Esophagus muscularis mucosa (tissue), 4 donors: ENCODE measurements at regions not wholly inside any gene's neighbourhood (a gene's known extent, or its start where the extent isn't known, plus 50 kb on each side); places are given as distances from the start of the nearest gene placed in this dataset.

Experiments
- DNase-seq: peaks from one replicate; pipeline ENCODE4 v3.0.0-alpha.2; 2017; ENCODE audit errors: extremely low spot score
- H3K27ac ChIP-seq, 4 donors: fragments of 200-600 bp; sonication (generic); replicated peaks in 1 of 4; 1 replicate in 3 of 4; 2 replicates in 1 of 4; pipeline ENCODE4 v1.5.1; 2016 to 2019; ENCODE audit warnings: mild to moderate bottlenecking in 1 of 4
- H3K27me3 ChIP-seq, 4 donors: fragments of 200-600 bp; sonication (generic); one replicate each; pipeline versions ENCODE4 v1.5.1 to v1.6.0; 2016 to 2019
- H3K36me3 ChIP-seq, 4 donors: fragments of 200-600 bp; sonication (generic); one replicate each; pipeline ENCODE4 v1.5.1; 2016 to 2019
- H3K4me1 ChIP-seq, 4 donors: fragments of 200-600 bp; sonication (generic); one replicate each; pipeline ENCODE4 v1.5.1; 2016 to 2019
- H3K4me3 ChIP-seq, 4 donors: fragments of 200-600 bp; sonication (generic); 1 replicate in 2 of 4; 2 replicates in 2 of 4; pipeline ENCODE4 v1.5.1; 2016 to 2019; ENCODE audit warnings: mild to moderate bottlenecking in 4 of 4, moderate library complexity in 1 of 4
- H3K9me3 ChIP-seq, 4 donors: fragments of 200-600 bp; sonication (generic); 1 replicate in 3 of 4; 2 replicates in 1 of 4; pipeline ENCODE4 v1.5.1; 2016 to 2019
- EP300 ChIP-seq: sonication (generic); formaldehyde crosslinking; IDR thresholded peaks from one replicate; pipeline ENCODE4 v1.6.1; 2017; ENCODE audit warnings: antibody characterized with exemption
- POLR2A ChIP-seq: fragments of 450-650 bp; IDR thresholded peaks from one replicate; pipeline ENCODE4 v1.6.1; 2017; ENCODE audit warnings: antibody characterized with exemption, moderate library complexity, mild to moderate bottlenecking, low read depth
- POLR2AphosphoS5 ChIP-seq, 2 donors: sonication (generic); formaldehyde crosslinking; IDR thresholded peaks; one replicate each; pipeline ENCODE4 v1.6.1; 2017; ENCODE audit warnings: antibody characterized with exemption in 2 of 2
- WGBS: methylation state at CpG from one replicate; pipeline ENCODE4 v1.1.5; 2018; 5-methylcytosine and 5-hydroxymethylcytosine counted together
- intact Hi-C: fragments of 100-400 bp; cut with DNase I; formaldehyde crosslinking; loops from one replicate; pipeline ENCODE4 v1.15.1; 2023
- TF ChIP-seq, protein P1 (sequence below), 3 experiments: fragments of 200-600 bp in 2 of 3; fragments of 450-650 bp in 1 of 3; sonication (generic) in 2 of 3; IDR thresholded peaks; one replicate each; pipeline ENCODE4 v1.5.1; 2017 to 2019; ENCODE audit warnings: antibody characterized with exemption in 3 of 3, mild to moderate bottlenecking in 2 of 3, moderate library complexity in 1 of 3

DNA sequence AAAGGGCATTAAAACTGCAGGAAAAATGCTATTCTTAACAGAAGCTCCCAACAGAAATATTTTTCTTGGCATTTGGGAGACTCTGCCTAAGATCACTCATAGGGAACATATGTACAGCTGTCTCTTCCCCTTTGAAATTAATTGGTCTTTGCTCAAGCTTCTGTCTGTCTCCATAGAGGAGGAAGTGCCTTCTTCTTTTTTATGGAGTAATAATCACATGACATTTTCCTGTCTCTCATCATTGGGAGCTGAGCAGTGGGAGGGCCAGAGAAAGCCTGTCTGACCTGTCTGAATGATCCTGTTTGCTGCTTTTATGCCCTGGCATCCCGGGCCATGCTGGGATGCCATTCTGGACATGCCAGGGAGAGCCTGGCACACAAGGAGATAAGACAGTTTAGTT is 145.6 kb downstream of the AQP4 start:
- DNase-seq, result peak; percentile 47
- H3K36me3 ChIP-seq, result no peaks in the 10 kb centered on the region
- H3K27ac ChIP-seq, result no peak overlapping the region
- H3K4me1 ChIP-seq, result no peaks in the 10 kb centered on the region
- WGBS, result 89% methylated on average over 1 of the region's 1 CpG
- H3K27me3 ChIP-seq, result peaks cover 0 to 3% (median 0%) of the 10 kb centered on the region in 4 donors
- intact Hi-C loops, result no loop called here
- no peaks in the 10 kb centered on the region for H3K9me3 ChIP-seq
- TF ChIP-seq POLR2AphosphoS5 (IDR thresholded peaks at IDR 0.05) (no peak), EP300 (no peak), POLR2A (no peak)
- TF ChIP-seq, protein P1, sequence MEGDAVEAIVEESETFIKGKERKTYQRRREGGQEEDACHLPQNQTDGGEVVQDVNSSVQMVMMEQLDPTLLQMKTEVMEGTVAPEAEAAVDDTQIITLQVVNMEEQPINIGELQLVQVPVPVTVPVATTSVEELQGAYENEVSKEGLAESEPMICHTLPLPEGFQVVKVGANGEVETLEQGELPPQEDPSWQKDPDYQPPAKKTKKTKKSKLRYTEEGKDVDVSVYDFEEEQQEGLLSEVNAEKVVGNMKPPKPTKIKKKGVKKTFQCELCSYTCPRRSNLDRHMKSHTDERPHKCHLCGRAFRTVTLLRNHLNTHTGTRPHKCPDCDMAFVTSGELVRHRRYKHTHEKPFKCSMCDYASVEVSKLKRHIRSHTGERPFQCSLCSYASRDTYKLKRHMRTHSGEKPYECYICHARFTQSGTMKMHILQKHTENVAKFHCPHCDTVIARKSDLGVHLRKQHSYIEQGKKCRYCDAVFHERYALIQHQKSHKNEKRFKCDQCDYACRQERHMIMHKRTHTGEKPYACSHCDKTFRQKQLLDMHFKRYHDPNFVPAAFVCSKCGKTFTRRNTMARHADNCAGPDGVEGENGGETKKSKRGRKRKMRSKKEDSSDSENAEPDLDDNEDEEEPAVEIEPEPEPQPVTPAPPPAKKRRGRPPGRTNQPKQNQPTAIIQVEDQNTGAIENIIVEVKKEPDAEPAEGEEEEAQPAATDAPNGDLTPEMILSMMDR (IDR thresholded peaks at IDR 0.05), result no peak
- H3K4me3 ChIP-seq, result no peak overlapping the region

DNA sequence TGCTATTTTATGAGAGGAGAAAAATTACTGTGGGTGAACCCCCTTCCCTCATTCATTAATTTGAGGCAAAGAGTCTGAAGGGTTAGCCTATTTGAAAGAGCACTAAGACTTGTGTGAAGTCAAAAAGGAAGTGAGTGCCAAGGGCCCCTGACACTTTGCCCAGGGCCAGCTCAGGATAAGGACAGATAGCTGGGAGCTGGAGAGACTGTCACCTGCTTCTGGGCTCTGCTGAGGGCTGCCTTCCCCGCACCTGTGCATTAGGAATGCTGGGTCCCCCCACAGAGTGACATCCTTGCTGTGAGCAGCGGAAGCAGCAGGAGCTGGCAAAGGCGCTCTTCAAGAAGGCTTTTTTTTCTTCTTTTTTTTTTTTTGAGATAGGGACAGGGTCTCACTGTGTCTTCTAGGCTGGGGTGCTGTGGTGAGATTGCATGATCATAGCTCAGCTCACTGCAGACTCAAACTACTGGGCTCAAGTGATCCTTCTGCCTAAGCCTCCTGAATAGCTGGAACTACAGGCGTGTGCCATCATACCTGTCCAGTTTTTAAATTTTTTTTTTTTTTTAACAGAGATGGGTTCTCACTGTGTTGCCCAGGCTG is 148.3 kb downstream of the AQP4 start:
- peak; percentile 39 for DNase-seq
- H3K9me3 ChIP-seq, result no peaks in the 10 kb centered on the region
- no peak overlapping the region for H3K27ac ChIP-seq
- peaks cover 0 to 3% (median 0%) of the 10 kb centered on the region in 4 donors for H3K27me3 ChIP-seq
- H3K4me3 ChIP-seq, result no peak overlapping the region
- 77% methylated on average over 4 of the region's 4 CpGs for WGBS
- no peaks in the 10 kb centered on the region for H3K4me1 ChIP-seq
- intact Hi-C loops, result no loop called here
- no peaks in the 10 kb centered on the region for H3K36me3 ChIP-seq
- TF ChIP-seq POLR2A (no peak), EP300 (no peak), POLR2AphosphoS5 (IDR thresholded peaks at IDR 0.05) (no peak)
- TF ChIP-seq, protein P1 (IDR thresholded peaks at IDR 0.05), result no peak

DNA sequence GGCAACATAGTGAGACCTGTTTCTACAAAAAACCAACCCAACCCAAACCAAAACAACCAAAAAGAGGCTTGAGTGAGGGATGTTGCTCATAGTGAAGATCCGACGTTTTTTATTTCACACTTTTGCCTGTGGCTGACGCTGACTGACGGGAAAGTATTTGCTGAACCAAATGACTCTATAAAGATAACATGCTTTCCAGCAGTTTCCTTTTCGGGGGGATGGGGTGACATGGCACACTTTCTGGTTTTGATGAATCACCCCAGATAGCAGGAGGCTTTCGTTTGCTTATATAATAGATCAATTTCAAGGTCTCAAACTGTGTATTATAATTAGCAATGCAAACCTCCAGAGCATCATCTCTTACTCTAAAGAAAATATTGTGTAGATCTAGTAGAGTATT is 150.8 kb downstream of the AQP4 start:
- WGBS, result 69% methylated on average over 6 of the region's 6 CpGs
- intact Hi-C loops, result no loop called here

DNA sequence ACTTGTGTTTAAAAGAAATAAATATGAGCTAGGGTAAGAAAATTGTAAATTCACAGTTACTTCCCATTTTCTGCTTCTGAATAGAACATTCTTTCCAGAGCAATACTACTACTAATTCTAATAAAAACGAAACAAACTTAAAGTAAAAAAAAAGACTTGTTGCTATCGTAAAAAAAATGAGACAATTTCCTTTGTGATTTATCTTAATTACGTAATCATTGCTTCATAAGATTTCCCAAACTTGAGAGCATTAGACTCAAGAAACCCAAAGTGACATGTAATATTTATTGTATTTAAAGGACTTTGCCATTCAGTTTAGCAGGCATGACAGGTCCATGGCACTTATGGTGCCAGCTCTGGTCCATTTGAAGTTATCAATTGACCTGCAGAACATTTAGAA is 153.8 kb downstream of the AQP4 start:
- no peaks in the 10 kb centered on the region for H3K36me3 ChIP-seq
- no peak overlapping the region for H3K27ac ChIP-seq
- no peak for TF ChIP-seq POLR2A
- H3K9me3 ChIP-seq, result no peaks in the 10 kb centered on the region
- no peak overlapping the region for H3K4me3 ChIP-seq
- intact Hi-C loops, result no loop called here
- no peaks in the 10 kb centered on the region for H3K4me1 ChIP-seq
- 67% methylated on average over 3 of the region's 3 CpGs for WGBS
- H3K27me3 ChIP-seq, result no peaks in the 10 kb centered on the region
- DNase-seq, result peak; percentile 24

More for the DNA sequence above, 150.8 kb downstream of the AQP4 start:
- no peaks in the 10 kb centered on the region for H3K4me1 ChIP-seq
- TF ChIP-seq EP300 (no peak), POLR2A (no peak)
- H3K27ac ChIP-seq, result no peak overlapping the region
- DNase-seq, result peak; percentile 87
- no peaks in the 10 kb centered on the region for H3K36me3 ChIP-seq
- H3K4me3 ChIP-seq, result no peak overlapping the region
- peaks cover 0 to 3% (median 0%) of the 10 kb centered on the region in 4 donors for H3K27me3 ChIP-seq
- H3K9me3 ChIP-seq, result no peaks in the 10 kb centered on the region

DNA sequence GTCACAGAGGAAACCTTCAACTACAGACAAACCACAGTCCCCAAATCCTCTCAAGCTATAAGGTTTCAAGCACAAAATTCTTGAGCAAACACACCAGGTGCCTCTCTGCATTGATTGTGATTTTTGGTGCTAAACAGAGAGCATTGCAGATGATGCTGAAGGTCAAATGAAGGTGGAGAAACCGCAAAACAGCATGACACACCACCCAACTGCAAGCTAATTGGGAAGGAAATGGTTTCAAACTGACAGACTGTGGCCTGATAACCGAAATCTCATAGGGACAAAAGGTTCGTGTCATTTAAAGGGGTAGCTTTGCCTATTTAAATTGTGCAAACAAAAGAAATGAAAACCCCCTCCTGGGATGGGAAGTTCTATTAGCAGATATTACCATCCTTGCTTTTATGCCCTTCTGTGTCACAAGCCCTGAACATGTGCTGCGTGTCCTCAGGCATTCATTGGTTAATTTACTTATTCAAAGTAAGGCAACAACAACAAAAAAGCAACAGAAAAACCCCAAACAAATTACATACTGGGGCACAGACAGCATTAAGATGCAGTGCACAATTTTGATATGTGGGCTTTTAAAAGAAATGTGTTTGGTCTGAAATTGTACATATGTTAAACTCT is 154.9 kb downstream of the AQP4 start:
- intact Hi-C loops, result no loop called here
- Histone ChIP-seq H3K4me1 (no peaks in the 10 kb centered on the region), H3K9me3 (no peaks in the 10 kb centered on the region), H3K36me3 (no peaks in the 10 kb centered on the region), H3K27me3 (no peaks in the 10 kb centered on the region), H3K4me3 (no peak overlapping the region), H3K27ac (no peak overlapping the region)
- peak; percentile 64 for DNase-seq
- 63% methylated on average over 4 of the region's 4 CpGs for WGBS
- TF ChIP-seq POLR2A (no peak), EP300 (no peak), POLR2AphosphoS5 (IDR thresholded peaks at IDR 0.05) (no peak)
- TF ChIP-seq, protein P1 (IDR thresholded peaks at IDR 0.05), result no peak
